GM13976 (cell line): ENCODE measurements at regions not wholly inside any gene's neighbourhood (a gene's known extent, or its start where the extent isn't known, plus 50 kb on each side); places are given as distances from the start of the nearest gene placed in this dataset.
"Not testable (repeated sequence)": the region's sequence is repeated elsewhere in the genome, so short reads cannot be mapped to it uniquely, and the experiment has no call there.

Experiments
- DNase-seq: peaks from one replicate; pipeline ENCODE4 v3.0.0; 2012; ENCODE audit warnings: low spot score
- in situ Hi-C: fragments of 300-500 bp; cut with MboI; formaldehyde crosslinking; loops from one replicate; pipeline ENCODE4 v1.12.0; 2022; ENCODE audit warnings: low sequenced_read_pairs, mixed read lengths, inconsistent platforms; ENCODE audit not compliant: unreplicated experiment
- TF ChIP-seq, protein P1 (sequence below): IDR thresholded peaks from 2 replicates; pipeline ENCODE4 v1.5.1; 2012; ENCODE audit warnings: borderline replicate concordance, mild to moderate bottlenecking; ENCODE audit not compliant: insufficient read depth; ENCODE audit errors: extremely low read depth, missing control alignments, control extremely low read depth

DNA sequence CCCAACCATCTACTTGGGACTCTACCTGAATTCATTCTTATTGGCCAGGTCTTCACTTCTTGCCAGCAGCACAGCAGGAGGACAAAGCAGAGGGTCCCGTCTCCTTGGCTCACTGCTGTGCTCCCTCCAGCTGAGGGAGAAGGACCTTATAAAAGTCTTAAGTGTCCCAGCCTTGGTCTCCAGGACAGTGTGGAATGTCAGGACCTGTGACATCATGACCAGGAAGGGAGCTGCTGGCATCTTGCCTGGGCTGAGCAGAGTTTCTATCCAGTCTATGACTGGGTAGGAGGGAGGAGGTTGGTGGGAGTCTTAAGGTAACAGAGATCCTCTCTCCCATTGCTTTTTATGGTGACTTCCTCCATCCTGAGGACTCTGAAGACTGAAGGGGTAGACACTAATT is 56.6 kb upstream of the ANKRD10 start:
- TF ChIP-seq, protein P1, sequence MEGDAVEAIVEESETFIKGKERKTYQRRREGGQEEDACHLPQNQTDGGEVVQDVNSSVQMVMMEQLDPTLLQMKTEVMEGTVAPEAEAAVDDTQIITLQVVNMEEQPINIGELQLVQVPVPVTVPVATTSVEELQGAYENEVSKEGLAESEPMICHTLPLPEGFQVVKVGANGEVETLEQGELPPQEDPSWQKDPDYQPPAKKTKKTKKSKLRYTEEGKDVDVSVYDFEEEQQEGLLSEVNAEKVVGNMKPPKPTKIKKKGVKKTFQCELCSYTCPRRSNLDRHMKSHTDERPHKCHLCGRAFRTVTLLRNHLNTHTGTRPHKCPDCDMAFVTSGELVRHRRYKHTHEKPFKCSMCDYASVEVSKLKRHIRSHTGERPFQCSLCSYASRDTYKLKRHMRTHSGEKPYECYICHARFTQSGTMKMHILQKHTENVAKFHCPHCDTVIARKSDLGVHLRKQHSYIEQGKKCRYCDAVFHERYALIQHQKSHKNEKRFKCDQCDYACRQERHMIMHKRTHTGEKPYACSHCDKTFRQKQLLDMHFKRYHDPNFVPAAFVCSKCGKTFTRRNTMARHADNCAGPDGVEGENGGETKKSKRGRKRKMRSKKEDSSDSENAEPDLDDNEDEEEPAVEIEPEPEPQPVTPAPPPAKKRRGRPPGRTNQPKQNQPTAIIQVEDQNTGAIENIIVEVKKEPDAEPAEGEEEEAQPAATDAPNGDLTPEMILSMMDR = no peak
- in situ Hi-C loops = no loop called here

DNA sequence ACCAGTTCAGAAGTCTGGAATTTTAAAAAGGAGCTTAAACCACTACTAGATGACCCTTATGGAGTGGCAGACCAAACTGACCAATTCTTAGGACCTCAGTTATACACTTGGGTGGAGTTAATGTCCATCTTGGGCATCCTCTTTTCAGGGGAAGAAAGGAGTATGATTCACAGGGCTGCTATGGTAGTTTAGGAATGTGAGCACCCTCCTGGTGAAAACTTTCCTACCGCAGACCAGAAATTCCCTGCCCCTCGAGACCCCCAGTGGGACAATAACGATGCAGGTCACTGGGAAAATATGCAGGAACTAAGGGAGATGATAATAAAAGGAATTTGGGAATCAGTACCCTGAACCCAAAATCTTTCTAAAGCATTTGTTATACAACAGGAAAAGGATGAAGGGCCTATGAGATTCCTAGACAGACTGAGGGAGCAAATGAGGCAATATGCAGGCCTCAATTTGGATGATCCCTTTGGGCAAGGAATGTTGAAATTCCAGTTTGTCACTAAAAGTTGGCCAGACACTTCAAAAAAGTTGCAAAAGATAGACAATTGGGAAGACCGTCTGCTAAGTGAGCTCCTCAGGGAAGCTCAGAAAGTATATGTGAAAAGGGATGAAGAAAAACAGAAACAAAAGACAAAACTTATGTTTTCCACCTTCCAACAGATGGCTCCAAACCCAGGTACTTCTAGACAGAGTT is 52.4 kb upstream of the ANKRD10 start:
- in situ Hi-C loops = not testable (repeated sequence)

More for the DNA sequence above, 56.6 kb upstream of the ANKRD10 start:
- no peak for DNase-seq

GRCh38 chr13:110965755-110966134 is 50.9 kb upstream of the ANKRD10 start:
- TF ChIP-seq, protein P1 = no peak
- DNase-seq = no peak
- in situ Hi-C loops = no loop called here

More for the DNA sequence above, 52.4 kb upstream of the ANKRD10 start:
- DNase-seq = not testable (repeated sequence)

- TF ChIP-seq, protein P1 = no peak
- DNase-seq = no peak
- in situ Hi-C loops = no loop called here
Measured at GRCh38 chr13:110965038-110965754, 50.3 kb upstream of the ANKRD10 start.
